Psoas muscle (tissue), 7 donors: ENCODE measurements at regions not wholly inside any gene's neighbourhood (a gene's known extent, or its start where the extent isn't known, plus 50 kb on each side); places are given as distances from the start of the nearest gene placed in this dataset.

ENCODE experiments used
- ATAC-seq, 4 donors: fragments of 200-7000 bp; cut with Tn5 transposase; one replicate each; pipeline ENCODE4 v1.9.1; 2020; ENCODE audit warnings: moderate library complexity in 3 of 4, mild to moderate bottlenecking in 2 of 4
- DNase-seq, 2 donors: peaks; one replicate each; pipeline ENCODE4 v3.0.0-alpha.2; 2020
- H3K27ac ChIP-seq: fragments of 200-600 bp; one replicate; pipeline ENCODE4 v1.8.0; 2022
- H3K27me3 ChIP-seq, 3 donors: fragments of 200-600 bp in 1 of 3; one replicate each; pipeline versions ENCODE4 v1.6.1 to v1.8.0; 2013 to 2022; ENCODE audit warnings: low read length in 2 of 3, mild to moderate bottlenecking in 2 of 3, moderate library complexity in 1 of 3; ENCODE audit not compliant: insufficient read depth in 3 of 3
- H3K36me3 ChIP-seq, 2 donors: fragments of 200-600 bp in 1 of 2; one replicate each; pipeline versions ENCODE4 v1.6.1 to v1.8.0; 2013 to 2022; ENCODE audit warnings: low read depth in 1 of 2, mild to moderate bottlenecking in 1 of 2, moderate library complexity in 1 of 2; ENCODE audit not compliant: insufficient read depth in 1 of 2
- H3K4me1 ChIP-seq: fragments of 200-600 bp; one replicate; pipeline ENCODE4 v1.8.0; 2022
- H3K4me3 ChIP-seq: fragments of 200-600 bp; one replicate; pipeline ENCODE4 v1.8.0; 2022; ENCODE audit warnings: mild to moderate bottlenecking
- H3K9me3 ChIP-seq: fragments of 200-600 bp; one replicate; pipeline ENCODE4 v1.8.0; 2022
- CTCF ChIP-seq: fragments of 200-600 bp; IDR thresholded peaks from one replicate; pipeline ENCODE4 v1.8.0; 2022; ENCODE audit warnings: antibody characterized with exemption
- WGBS, 3 donors: extraction: QIAGEN DNeasy Blood & Tissue Kit; methylation state at CpG; one replicate each; pipeline versions ENCODE4 v1.1.6 to v1.1.7; 2013; 5-methylcytosine and 5-hydroxymethylcytosine counted together
- intact Hi-C, 2 donors: fragments of 100-400 bp; cut with DNase I; formaldehyde crosslinking; loops; one replicate each; pipeline versions ENCODE4 v1.11.0 to v1.14.2; 2022
- donor health status: healthy with polysubstance abuse.
- donor health status: DM: no; HTN: no; CAD: no; lungs with moderate emphysema.
- donor health status: Bipolar disorder and iron deficiency.
- donor health status: healthy.
- donor health status: DM: yes; HTN: yes; CAD: no.
- donor health status: DM: no; HTN: no; CAD: no.
- donor health status: DM: yes; HTN: yes; CAD: no.

GRCh38 chr2:120570001-120570400, 165.7 kb upstream of the GLI2 start:
- H3K27me3 ChIP-seq, result no peaks in the 10 kb centered on the region
- ATAC-seq (no peak), DNase-seq (no peak)
- H3K4me3 ChIP-seq, result no peak overlapping the region
- no peaks in the 10 kb centered on the region for H3K9me3 ChIP-seq
- no peak overlapping the region for H3K27ac ChIP-seq
- TF ChIP-seq CTCF, result no peak
- intact Hi-C loops, result no loop called here
- 95 to 99% (median 96%) methylated on average over 12 of the region's 12 CpGs for WGBS, 3 donors
- H3K36me3 ChIP-seq, result no peaks in the 10 kb centered on the region
- H3K4me1 ChIP-seq, result peaks cover 6% of the 10 kb centered on the region

GRCh38 chr2:120570546-120570945, 165.1 kb upstream of the GLI2 start:
- Histone ChIP-seq H3K4me3 (no peak overlapping the region), H3K4me1 (peaks cover 6% of the 10 kb centered on the region), H3K9me3 (no peaks in the 10 kb centered on the region), H3K27me3 (no peaks in the 10 kb centered on the region), H3K27ac (no peak overlapping the region), H3K36me3 (no peaks in the 10 kb centered on the region)
- ATAC-seq (no peak), DNase-seq (peak in 1 of 2 donors; percentile 3)
- intact Hi-C loops, result no loop called here
- TF ChIP-seq CTCF, result no peak
- WGBS, 3 donors, result 86 to 94% (median 87%) methylated on average over 7 of the region's 7 CpGs

GRCh38 chr2:120571015-120571728, 164.5 kb upstream of the GLI2 start:
- peak in 1 of 2 donors; percentile 4 for DNase-seq
- ATAC-seq, result no peak
- WGBS, 3 donors, result 94 to 96% (median 95%) methylated on average over 6 of the region's 6 CpGs
- Histone ChIP-seq H3K27me3 (peaks cover 0 to 2% (median 0%) of the 10 kb centered on the region in 3 donors), H3K9me3 (no peaks in the 10 kb centered on the region), H3K36me3 (no peaks in the 10 kb centered on the region), H3K4me1 (peaks cover 6% of the 10 kb centered on the region), H3K4me3 (no peak overlapping the region), H3K27ac (no peak overlapping the region)
- TF ChIP-seq CTCF, result no peak
- intact Hi-C loops, result no loop called here

- no peak for TF ChIP-seq CTCF
- ATAC-seq (no peak), DNase-seq (peak in 1 of 2 donors; percentile 5)
- no peaks in the 10 kb centered on the region for H3K9me3 ChIP-seq
- WGBS, 3 donors, result 56 to 84% (median 71%) methylated on average over 2 of the region's 2 CpGs
- no peak overlapping the region for H3K27ac ChIP-seq
- H3K36me3 ChIP-seq, result no peaks in the 10 kb centered on the region
- intact Hi-C loops, result no loop called here
- no peak overlapping the region for H3K4me3 ChIP-seq
- H3K27me3 ChIP-seq, result peaks cover 0 to 13% (median 0%) of the 10 kb centered on the region in 3 donors
- H3K4me1 ChIP-seq, result peaks cover 9% of the 10 kb centered on the region
These were observed 163.4 kb upstream of the GLI2 start for GRCh38 chr2:120572226-120572625.

DNA sequence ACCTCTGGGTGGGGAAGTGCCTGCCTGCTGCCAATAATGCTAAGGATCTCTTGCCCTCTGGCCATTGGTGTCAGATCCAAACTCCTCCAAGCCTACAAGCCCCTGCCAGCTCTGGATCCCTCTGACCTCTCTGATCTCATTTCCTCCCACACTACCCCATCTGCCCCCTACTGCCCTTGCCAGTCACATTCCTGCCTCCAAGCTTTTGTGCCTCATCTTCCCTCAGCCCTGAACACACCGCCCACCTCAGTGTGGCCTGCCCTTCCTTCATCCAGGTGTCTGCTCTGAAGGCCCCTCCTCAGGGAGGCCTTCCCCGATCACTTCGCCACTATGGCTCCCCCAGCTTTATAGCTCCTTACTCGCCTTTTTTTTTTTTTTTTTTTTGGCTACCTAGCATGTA, 161.0 kb upstream of the GLI2 start:
- Histone ChIP-seq H3K27me3 (peaks cover 0 to 17% (median 0%) of the 10 kb centered on the region in 3 donors), H3K4me1 (peaks cover 8% of the 10 kb centered on the region), H3K9me3 (no peaks in the 10 kb centered on the region), H3K27ac (no peak overlapping the region), H3K4me3 (no peak overlapping the region), H3K36me3 (no peaks in the 10 kb centered on the region)
- ATAC-seq (no peak), DNase-seq (peak in 1 of 2 donors; percentile 2)
- no peak for TF ChIP-seq CTCF
- 85 to 94% (median 86%) methylated on average over 4 of the region's 4 CpGs for WGBS, 3 donors
- intact Hi-C loops, result no loop called here
